ENCODE measurements at regions not wholly inside any gene's neighbourhood (a gene's known extent, or its start where the extent isn't known, plus 50 kb on each side); places are given as distances from the start of the nearest gene placed in this dataset.

GRCh38 chr2:186126181-186126580 lies 359.9 kb upstream of the ZC3H15 start (continued):
- TF ChIP-seq MGA (IDR thresholded peaks at IDR 0.05) (no peak), ZNF583 (CRISPR knock-in tag; IDR thresholded peaks at IDR 0.05) (no peak), ZBTB40 (IDR thresholded peaks at IDR 0.05) (no peak), ZBTB40 (CRISPR knock-in tag; IDR thresholded peaks at IDR 0.05) (no peak), DEAF1 (CRISPR knock-in tag; IDR thresholded peaks at IDR 0.05) (no peak), ZFX (CRISPR knock-in tag; IDR thresholded peaks at IDR 0.05) (no peak), BACH1 (tag; IDR thresholded peaks at IDR 0.05) (no peak)
